HCT116 (cell line): ENCODE measurements at regions not wholly inside any gene's neighbourhood (a gene's known extent, or its start where the extent isn't known, plus 50 kb on each side); places are given as distances from the start of the nearest gene placed in this dataset.

Experiments used
- ATAC-seq: fragments of 200-7000 bp; cut with Tn5 transposase; 2 replicates; pipeline ENCODE4 v1.9.1; 2020; ENCODE audit warnings: mild to moderate bottlenecking, moderate library complexity
- BruUV-seq: library from RNA; stranded (reverse); fragments of 400-500 nt; replicated peaks from 2 replicates; lab custom pipeline; 2021; lab: Mats Ljungman, UMichigan
- CTCF ChIA-PET: fragments of 300-600 bp; sonication (Branson Sonifier 250); formaldehyde crosslinking; loops from one replicate; lab custom pipeline; 2021; ENCODE audit warnings: antibody characterized with exemption; lab: Charles Lee
- POLR2A ChIA-PET: fragments of 300-600, 350-600 bp; sonication (Branson Sonifier 250); formaldehyde crosslinking; loops from one replicate; lab custom pipeline; 2021; ENCODE audit warnings: antibody characterized with exemption; lab: Charles Lee
- RAD21 ChIA-PET, 2 experiments: fragments of 300-600 bp; sonication (Branson Sonifier 250); formaldehyde crosslinking; loops; one replicate each; lab custom pipeline; 2023; ENCODE audit warnings: low total read pairs in 2 of 2; ENCODE audit not compliant: uncharacterized antibody in 2 of 2, unreplicated experiment in 2 of 2, low non-redundant PET in 1 of 2; lab: Charles Lee
- DNase-seq: peaks from one replicate; pipeline ENCODE4 v3.0.0-alpha.2; 2010; ENCODE audit warnings: low read depth, low spot score
- H2AFZ ChIP-seq: fragments of 200-600 bp; shearing (Covaris generic), sonication (generic); 2 replicates; pipeline ENCODE4 v1.6.1; 2017; ENCODE audit warnings: low read depth, mixed run types, mixed read lengths, antibody characterized with exemption, low read length; ENCODE audit not compliant: poor library complexity, severe bottlenecking
- H3K27ac ChIP-seq: 2 replicates; pipeline ENCODE4 v1.5.1; 2012; ENCODE audit warnings: low read depth, low read length
- H3K27me3 ChIP-seq: fragments of 200-600 bp; sonication (generic); 2 replicates; pipeline ENCODE4 v1.6.1; 2016; ENCODE audit warnings: mixed run types, low read length, mixed read lengths; ENCODE audit not compliant: insufficient read depth
- H3K36me3 ChIP-seq, 2 experiments: fragments of 200-500 bp in 1 of 2; fragments of 200-600 bp in 1 of 2; sonication (Bioruptor generic) in 1 of 2; sonication (generic) in 1 of 2; 2 replicates each; pipeline versions ENCODE4 v1.5.1 to v1.6.1; 2014 to 2016; ENCODE audit warnings: low read length in 2 of 2, inconsistent platforms in 1 of 2, mixed read lengths in 1 of 2, mixed run types in 1 of 2; ENCODE audit not compliant: insufficient read depth in 2 of 2, control insufficient read depth in 1 of 2
- H3K4me1 ChIP-seq, 2 experiments: fragments of 200-600 bp in 1 of 2; sonication (generic) in 1 of 2; 2 replicates each; pipeline versions ENCODE4 v1.5.1 to v1.6.1; 2012 to 2017; ENCODE audit warnings: low read length in 2 of 2, inconsistent platforms in 1 of 2, mild to moderate bottlenecking in 1 of 2, mixed read lengths in 1 of 2, mixed run types in 1 of 2, moderate library complexity in 1 of 2; ENCODE audit not compliant: insufficient read depth in 2 of 2, control insufficient read depth in 1 of 2
- H3K4me2 ChIP-seq: fragments of 200-600 bp; sonication (generic); 2 replicates; pipeline ENCODE4 v1.6.1; 2017; ENCODE audit warnings: mixed run types, low read length, mixed read lengths
- H3K4me3 ChIP-seq, 2 experiments: fragments of 200-600 bp in 1 of 2; sonication (generic) in 1 of 2; replicated peaks in 1 of 2; 2 replicates each; pipeline ENCODE4 v1.5.1; 2011 to 2016; ENCODE audit warnings: low read length in 2 of 2, control low read depth in 1 of 2, low read depth in 1 of 2, mild to moderate bottlenecking in 1 of 2, mixed read lengths in 1 of 2, mixed run types in 1 of 2
- H3K79me2 ChIP-seq: fragments of 200-600 bp; sonication (generic); 2 replicates; pipeline ENCODE4 v1.6.1; 2017; ENCODE audit warnings: mild to moderate bottlenecking, mixed run types, low read length, moderate library complexity, mixed read lengths; ENCODE audit not compliant: insufficient read depth
- H3K9ac ChIP-seq: fragments of 200-600 bp; sonication (generic); 2 replicates; pipeline ENCODE4 v1.6.1; 2016; ENCODE audit warnings: low read length, mixed read lengths
- H3K9me2 ChIP-seq: fragments of 200-600 bp; sonication (generic), shearing (Covaris generic); 2 replicates; pipeline ENCODE4 v1.6.1; 2017; ENCODE audit warnings: mixed run types, mild to moderate bottlenecking, moderate library complexity; ENCODE audit not compliant: insufficient read depth
- H3K9me3 ChIP-seq, 2 experiments: fragments of 200-500 bp in 1 of 2; fragments of 200-600 bp in 1 of 2; sonication (Bioruptor generic) in 1 of 2; sonication (generic) in 1 of 2; 2 replicates each; pipeline ENCODE4 v1.6.1; 2014 to 2017; ENCODE audit warnings: low read length in 2 of 2, mixed read lengths in 2 of 2, inconsistent platforms in 1 of 2, low read depth in 1 of 2, mild to moderate bottlenecking in 1 of 2, mixed run types in 1 of 2, moderate library complexity in 1 of 2; ENCODE audit not compliant: control insufficient read depth in 1 of 2, insufficient read depth in 1 of 2
- H4K20me1 ChIP-seq: fragments of 200-600 bp; sonication (generic), shearing (Covaris generic); 2 replicates; pipeline ENCODE4 v1.6.1; 2017; ENCODE audit warnings: mixed run types, mild to moderate bottlenecking, moderate library complexity; ENCODE audit not compliant: insufficient read depth
- ATF3 ChIP-seq: IDR thresholded peaks from 2 replicates; pipeline ENCODE4 v1.6.1; 2012
- CEBPB ChIP-seq: IDR thresholded peaks from 2 replicates; pipeline ENCODE4 v1.6.1; 2012; ENCODE audit warnings: low read depth
- EGR1 ChIP-seq: IDR thresholded peaks from 2 replicates; pipeline ENCODE4 v1.6.1; 2012; ENCODE audit warnings: low read depth
- EZH2phosphoT487 ChIP-seq: fragments of 200-600 bp; IDR thresholded peaks from 2 replicates; pipeline ENCODE4 v1.6.1; 2018; ENCODE audit warnings: antibody characterized with exemption, borderline replicate concordance
- JUND ChIP-seq: IDR thresholded peaks from 2 replicates; pipeline ENCODE4 v1.6.1; 2012
- POLR2A ChIP-seq: IDR thresholded peaks from 2 replicates; pipeline ENCODE4 v1.7.0; 2011; ENCODE audit warnings: borderline replicate concordance; ENCODE audit not compliant: insufficient read depth, insufficient read length; ENCODE audit errors: extremely low read depth
- TCF7L2 ChIP-seq: IDR thresholded peaks from 2 replicates; pipeline ENCODE4 v1.7.0; 2011; ENCODE audit warnings: borderline replicate concordance, inconsistent platforms; ENCODE audit not compliant: insufficient read depth, insufficient read length; ENCODE audit errors: extremely low read depth
- YY1 ChIP-seq: IDR thresholded peaks from 2 replicates; pipeline ENCODE4 v1.6.1; 2011; ENCODE audit warnings: low read length, low read depth, moderate library complexity, mild to moderate bottlenecking; ENCODE audit not compliant: insufficient replicate concordance; ENCODE audit errors: extremely low read depth
- ZBTB33 ChIP-seq: IDR thresholded peaks from 2 replicates; pipeline ENCODE4 v1.6.1; 2011; ENCODE audit warnings: mild to moderate bottlenecking, low read length, moderate library complexity; ENCODE audit not compliant: insufficient replicate concordance; ENCODE audit errors: extremely low read depth
- ZNF274 ChIP-seq: fragments of 200-500 bp; sonication (Bioruptor generic); IDR thresholded peaks from 2 replicates; pipeline ENCODE4 v1.6.1; 2014; ENCODE audit warnings: mild to moderate bottlenecking, low read depth, low read length, inconsistent platforms
- intact Hi-C: fragments of 100-400 bp; cut with micrococcal nuclease; formaldehyde crosslinking; loops from 2 replicates; pipeline ENCODE4 v1.10.0; 2022

- TF ChIP-seq ZBTB33 (no peak), EZH2phosphoT487 (no peak), ZNF274 (no peak), TCF7L2 (no peak)
These were observed 127.9 kb upstream of the TARS1 start (continued) for GRCh38 chr5:33312571-33313549.

- ChIA-PET POLR2A (no interaction called here), CTCF (interaction anchor here (0.6 kb wide), 1 partner anchor 14 kb away, joined by 4 read pairs; no protein-coding TSS in a partner anchor), RAD21 (no interaction called here)
- DNase-seq (no peak), ATAC-seq (no peak)
- H3K36me3 ChIP-seq, result no peaks in the 10 kb centered on the region
- H3K9ac ChIP-seq, result no peak overlapping the region
- no TSS peak for BruUV-seq
- no peak overlapping the region for H2AFZ ChIP-seq
- H3K4me3 ChIP-seq, result no peak overlapping the region
- H3K27ac ChIP-seq, result no peak overlapping the region
- H3K9me3 ChIP-seq, result no peaks in the 10 kb centered on the region
- peaks cover 2 to 22% of the 10 kb centered on the region in 2 experiments; a peak in 3 of 4 replicates for H3K4me1 ChIP-seq
- no peaks in the 10 kb centered on the region for H3K27me3 ChIP-seq
- H4K20me1 ChIP-seq, result no peaks in the 10 kb centered on the region
- no peaks in the 10 kb centered on the region for H3K9me2 ChIP-seq
- TF ChIP-seq ATF3, result no peak
- no peak for TF ChIP-seq TCF7L2
- TF ChIP-seq EGR1, result no peak
- TF ChIP-seq CEBPB, result no peak
- TF ChIP-seq POLR2A, result no peak
- TF ChIP-seq YY1, result no peak
- no peak for TF ChIP-seq JUND
- no peak for TF ChIP-seq ZNF274
- H3K4me2 ChIP-seq, result no peak overlapping the region
- intact Hi-C loops, result no loop called here
- H3K79me2 ChIP-seq, result no peaks in the 10 kb centered on the region
These were observed 125.6 kb upstream of the TARS1 start for GRCh38 chr5:33315189-33315588.
